G401.6 (cell line): ENCODE measurements at regions not wholly inside any gene's neighbourhood (a gene's known extent, or its start where the extent isn't known, plus 50 kb on each side); places are given as distances from the start of the nearest gene placed in this dataset.

Experiments used
- FAIRE-seq: peaks from 2 replicates; lab custom pipeline; 2012; peaks lifted over from hg19 to GRCh38; lab: Jason Lieb, UNC

DNA sequence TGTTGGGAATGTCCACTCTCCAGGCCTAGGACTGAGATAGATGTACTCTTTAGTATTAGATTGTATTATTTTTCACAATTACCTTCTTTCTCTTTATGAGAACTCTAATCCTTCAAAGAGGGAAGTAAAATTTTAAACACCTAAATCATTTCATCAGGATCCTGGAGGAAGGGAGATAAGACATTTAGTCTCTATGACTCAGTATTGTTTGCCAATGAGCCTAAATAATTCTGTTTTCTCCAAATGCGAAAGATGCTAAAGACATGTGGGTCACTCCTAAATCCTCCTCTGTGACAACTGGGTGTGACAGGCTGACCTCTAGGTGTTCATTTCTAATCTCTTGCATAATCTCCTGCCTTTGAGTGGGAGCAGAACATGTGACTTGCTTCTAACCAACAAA, 1736.6 kb upstream of the MIR17HG start:
- no peak for FAIRE-seq

DNA sequence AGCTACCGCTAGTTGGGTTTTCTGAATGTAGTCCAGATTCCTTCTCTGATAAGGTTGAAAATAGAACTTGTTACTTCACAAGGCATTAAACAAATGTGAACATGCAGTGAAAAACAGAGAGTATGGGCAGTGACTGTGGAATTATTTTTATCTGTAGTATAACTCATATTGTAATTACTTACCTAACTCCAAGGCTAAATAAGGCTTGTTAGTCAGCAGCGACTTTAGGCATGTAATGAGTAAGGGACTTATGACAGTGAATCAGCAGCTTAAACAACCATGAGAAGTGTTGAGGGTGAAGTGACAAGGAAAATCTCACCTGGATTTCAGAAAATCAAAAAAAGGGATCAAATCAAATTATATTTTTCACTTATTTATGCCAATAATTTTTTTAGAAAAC, 1719.5 kb upstream of the MIR17HG start:
- no peak for FAIRE-seq

DNA sequence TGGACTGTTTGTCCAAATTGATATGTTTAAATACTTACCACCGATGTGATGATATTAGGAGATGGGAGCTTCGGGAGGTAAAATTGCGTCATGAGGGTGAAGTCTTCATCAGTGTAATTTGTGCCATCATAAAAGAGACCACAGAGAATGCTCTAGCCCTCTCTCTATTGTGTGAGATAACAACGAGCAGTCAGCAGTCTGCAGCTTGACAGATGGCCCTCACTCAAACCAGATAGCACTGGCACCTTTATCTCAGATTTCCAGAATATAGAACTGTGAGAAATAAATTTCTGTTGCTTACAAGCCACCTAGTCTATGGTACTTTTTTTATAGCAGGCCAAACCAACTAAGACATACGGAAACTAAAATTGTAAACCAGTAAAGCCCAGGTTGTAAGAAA, 1718.9 kb upstream of the MIR17HG start:
- no peak for FAIRE-seq

DNA sequence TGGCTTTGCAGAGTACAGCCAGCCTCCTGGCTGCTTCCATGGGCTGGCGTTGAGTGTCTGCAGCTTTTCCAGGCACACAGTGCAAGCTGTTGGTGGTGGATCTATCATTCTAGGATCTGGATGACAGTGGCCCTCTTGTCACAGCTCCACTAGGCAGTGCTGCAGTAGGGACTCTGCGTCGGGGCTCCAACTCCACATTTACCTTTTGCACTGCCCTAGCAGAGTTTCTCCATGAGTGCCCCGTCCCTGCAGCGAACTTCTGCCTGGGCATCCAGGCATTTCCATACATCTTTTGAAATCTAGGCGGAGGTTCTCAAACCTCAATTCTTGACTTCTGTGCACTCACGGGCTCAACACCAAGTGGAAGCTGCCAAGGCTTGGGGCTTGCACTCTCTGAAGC, 1697.3 kb upstream of the MIR17HG start:
- no peak for FAIRE-seq

DNA sequence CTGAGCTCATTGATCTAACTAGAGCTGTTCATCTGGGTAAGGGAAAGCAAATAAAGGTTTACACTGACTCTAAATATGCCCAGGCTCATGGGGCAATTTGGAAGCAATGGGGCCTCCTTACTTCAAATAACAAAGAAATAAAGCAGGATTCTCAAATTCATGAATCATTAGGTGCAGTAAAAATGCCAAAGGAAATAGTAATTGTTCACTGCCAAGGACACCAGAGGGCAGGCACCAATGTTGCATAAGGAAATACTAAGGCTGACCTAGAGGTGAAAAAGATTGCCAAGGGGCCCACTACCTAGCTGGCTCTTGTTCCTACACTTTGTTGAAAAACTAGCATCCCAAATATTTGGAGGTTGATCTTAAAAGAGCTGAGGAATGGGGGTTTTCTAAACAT, 1686.7 kb upstream of the MIR17HG start:
- no peak for FAIRE-seq

DNA sequence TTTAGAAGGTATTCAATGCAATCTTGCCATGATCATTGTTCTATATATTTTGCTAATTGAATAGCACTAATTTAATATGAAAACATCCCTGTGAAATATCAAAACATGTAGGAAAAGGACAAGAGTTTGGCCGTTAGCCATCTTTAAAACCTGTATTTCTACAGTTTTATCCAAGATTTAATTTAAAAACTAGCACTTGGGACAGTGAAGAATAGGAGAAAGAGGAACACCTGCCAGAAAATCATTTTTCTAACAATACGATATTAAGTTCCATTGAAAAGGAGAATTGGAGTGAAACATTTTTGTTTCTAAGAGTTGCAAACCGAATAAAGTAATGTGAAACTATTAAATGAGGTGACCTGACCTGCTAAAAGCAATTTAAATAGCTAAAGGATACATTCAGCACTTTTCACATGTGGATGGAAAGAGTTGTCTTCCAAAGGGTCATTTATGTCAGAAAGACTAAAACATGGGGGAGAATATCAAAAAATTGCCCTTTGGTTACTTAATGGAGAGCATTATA, 1673.6 kb upstream of the MIR17HG start:
- no peak for FAIRE-seq

DNA sequence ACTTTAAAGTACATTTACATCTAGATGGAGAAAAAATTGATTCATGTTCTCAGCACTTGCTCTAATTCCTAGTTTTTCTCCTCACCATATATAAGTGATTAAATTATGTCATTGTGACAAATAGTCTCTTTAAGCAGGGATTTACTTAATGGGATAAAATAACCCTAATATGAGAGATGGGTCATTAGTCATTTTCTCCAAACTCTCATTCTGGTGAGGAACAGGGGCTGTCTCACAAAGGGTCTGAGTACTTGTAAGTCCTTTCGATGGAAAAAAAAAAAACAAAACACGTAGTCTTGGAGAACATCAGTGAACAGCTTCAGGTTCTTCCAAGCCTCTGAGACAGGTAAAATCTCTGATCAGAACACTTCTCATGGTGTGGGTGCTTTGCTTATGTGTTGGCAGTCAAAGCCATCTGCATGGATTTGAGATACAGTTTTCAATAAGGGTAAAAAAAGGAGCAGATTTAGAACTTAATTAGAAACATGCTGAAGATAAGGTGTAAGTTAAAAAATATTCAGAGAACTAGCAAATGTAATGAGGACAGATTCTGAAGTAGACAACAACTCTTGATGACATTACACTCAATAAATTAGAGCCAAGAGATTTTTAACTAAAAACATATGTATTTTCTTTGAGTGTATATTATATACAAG, 1668.9 kb upstream of the MIR17HG start:
- FAIRE-seq, result no peak

DNA sequence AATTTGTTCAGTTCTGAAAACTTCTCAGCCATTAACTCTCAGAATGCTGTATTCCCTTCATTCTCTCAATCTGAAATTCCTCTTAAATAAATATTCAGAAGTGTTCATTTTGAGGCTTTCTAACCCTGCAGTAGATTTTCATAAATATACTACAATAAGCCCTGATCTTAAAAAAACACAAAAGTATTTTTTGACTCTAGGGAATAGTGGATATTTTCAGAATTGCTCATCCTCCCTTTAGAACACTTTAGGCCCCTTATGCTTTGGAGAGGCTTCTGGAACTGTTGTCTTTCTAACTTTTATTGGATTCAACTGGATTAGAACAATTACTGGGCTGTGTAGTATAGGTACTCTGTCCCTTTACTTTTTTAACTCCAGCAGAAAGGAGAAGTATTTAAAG, 1662.6 kb upstream of the MIR17HG start:
- no peak for FAIRE-seq

DNA sequence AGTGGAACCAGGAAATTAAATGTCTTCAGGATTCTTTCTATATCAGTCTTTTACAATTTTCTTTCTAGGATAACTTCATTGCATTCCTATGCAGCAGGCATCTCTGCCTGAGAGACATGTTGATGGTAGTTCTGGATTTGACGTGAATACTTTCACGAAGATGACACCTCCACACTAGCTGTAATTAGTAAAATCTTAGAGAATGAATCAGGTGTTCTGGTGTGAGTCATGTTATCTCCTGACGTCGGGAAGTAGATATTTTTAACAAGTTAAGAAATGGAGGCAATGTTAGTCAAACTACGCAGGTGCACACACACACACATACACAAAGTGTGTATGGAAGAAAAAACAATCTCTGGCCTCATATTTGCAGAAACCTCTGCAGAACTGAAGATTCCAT, 1661.3 kb upstream of the MIR17HG start:
- no peak for FAIRE-seq

DNA sequence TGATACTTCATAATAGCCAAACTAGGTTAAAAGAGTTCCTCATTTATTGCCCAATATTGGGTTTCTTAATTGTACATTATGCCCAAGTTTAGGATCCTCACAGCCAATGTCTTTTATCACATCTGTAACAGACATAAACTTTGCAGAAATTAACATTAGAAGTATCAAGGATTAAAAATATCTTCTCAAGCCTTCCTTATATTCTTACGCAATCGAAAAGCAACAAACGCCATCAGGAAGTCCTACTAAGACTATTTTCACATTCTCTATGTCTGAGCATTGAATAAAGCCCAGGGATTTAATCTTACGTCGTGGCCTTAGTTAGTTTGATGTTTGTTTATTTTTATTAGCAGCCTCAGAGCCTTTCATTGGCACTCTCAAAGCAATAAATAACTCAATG, 1660.4 kb upstream of the MIR17HG start:
- FAIRE-seq, result no peak

DNA sequence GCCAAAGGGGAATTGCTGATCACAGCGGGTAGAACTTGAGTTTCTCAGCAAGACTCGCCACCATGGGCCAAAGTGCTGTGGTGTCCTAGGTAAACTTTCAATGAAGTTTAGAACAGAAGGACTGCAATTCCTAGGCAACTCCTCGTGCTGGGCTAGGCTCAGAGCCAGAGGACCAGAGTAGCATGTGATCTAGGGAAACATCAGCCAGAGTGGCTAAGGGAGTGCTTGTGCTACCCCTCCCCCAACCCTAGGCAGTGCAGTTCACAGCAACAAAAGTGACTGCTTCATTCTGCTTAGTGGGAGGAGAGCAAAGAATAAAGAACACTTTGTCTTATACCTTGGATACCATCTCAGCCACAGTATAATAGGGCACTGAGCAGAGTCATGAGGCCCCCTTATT, 1658.6 kb upstream of the MIR17HG start:
- FAIRE-seq, result no peak

DNA sequence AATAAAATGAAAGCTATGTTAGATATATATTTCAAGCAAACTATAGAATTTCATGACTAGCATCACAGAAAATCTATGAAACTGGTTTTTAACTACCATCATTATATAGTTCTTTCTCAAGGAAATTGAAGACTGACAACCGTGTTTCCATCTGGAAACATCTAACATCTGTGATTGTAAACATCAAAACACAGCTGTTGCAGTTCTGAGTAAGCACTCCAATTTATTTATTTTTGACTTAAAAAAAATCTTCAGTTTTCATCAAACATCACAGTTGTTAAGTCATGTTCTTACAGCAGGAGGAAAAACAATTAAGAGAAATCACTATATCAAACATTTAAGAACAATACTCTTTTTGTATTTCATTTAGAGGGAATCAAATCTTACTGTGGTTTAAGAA, 1653.0 kb upstream of the MIR17HG start:
- no peak for FAIRE-seq

DNA sequence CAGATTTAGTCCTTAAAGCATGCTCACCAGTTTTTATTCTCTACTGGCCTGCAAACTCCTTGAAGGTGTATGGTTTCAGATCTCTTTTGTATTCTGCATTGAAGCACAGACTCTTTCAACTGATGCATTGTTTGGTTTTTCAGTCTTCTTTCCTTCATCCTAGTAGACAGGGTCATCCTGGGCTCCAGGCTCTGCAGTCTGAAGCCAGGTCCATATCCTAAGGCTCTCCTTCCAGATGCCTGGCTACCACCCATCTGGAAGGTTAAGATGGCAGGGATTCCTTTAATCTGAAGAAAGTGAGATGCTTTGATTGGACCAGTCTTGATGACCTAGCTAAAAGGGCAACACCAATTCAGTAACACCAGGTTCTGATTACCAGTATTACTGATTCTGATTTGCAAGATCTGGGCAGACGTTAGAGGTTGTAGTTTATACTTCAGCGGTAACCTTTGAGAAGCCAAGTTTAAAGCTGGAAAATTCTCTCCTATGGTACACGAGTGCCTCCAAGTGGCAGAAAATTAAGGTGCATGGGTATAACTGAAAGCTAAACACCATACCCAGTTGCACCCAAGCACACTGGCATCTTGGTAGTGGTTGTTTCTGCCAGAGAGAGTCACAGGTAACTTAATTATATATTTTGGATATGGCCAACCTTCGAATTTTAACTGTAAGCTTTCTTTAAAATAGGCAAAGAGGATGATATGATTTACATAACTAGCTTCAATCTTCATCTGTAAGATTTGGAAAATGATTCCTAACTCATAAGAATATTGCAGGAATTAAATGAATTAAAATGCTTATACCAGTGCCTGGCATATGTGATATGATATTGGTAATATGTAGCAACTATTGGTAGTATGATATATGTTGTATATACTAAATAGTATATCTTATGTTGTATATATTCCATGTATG, 1651.9 kb upstream of the MIR17HG start:
- no peak for FAIRE-seq

DNA sequence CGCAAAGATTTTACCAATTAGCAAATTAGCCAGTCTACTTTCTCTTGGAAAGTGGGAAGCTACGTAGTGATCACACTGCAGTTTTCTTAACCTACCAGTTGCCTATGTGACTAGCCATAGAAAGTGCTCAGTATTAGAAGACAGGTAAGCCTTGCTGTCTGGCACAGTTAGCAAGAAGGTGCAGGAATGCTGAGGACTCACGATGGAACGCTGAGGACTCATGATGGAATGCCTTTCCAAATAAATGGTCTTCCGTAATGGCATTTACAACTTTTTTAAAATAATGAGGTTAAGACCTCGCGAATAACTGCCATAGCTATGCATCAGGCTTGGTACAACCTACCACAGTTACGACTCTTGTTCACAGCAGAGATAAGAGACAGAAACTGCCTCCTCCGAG, 1645.6 kb upstream of the MIR17HG start:
- no peak for FAIRE-seq

DNA sequence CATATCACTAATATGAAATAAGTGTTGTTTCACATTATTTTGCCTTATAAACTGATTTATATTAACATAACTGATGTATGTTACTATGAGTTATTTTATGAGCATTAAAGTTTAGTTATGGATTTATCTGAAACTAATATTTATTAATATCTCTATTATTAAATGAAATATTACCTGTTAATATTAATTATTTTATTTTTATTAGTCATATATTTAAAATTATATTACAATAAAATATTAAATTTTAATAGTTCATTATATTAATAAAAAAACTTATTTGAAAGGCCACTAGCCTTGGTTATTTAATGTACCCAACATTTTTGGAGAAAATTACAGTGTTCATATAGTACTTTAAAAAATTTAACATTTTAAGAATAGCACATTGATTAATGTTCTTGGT, 1643.4 kb upstream of the MIR17HG start:
- FAIRE-seq, result peak; percentile 94

DNA sequence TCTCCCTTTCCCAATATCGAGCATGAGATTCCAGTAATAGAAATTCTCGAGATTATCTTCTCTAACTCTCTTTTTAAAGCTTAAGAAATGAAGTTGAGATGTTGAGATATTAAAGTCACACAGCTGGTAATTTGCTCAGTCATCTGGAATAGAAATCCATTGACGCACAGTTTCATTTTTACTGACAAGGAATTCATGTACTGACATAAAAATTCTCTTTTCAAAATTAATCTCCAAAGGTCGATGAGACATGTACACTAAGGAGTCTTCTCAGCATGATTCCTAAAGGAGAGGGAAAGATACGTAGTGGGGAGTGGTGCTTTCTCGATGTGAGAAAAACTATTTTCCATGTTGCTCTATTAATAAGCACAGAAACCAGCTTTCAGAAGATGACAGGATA, 1639.5 kb upstream of the MIR17HG start:
- FAIRE-seq, result no peak

DNA sequence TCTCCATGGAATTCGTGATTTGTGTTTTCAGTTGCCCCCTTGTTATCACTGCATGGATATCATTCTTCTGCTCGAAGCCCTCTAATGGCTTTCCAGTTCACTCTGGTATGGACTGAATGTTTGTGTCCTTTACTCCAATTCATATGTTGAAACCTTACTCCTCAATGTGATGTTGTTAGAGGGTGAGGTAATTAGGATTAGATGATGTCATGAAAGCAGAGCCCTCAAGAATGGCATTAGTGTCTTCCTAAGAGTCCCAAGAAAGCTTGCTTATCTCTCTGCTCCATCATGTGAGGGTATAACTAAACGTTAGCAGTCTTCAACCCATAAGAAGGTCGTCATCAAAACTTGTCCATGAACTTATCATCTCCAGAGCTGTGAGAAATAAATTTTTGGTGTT, 1626.3 kb upstream of the MIR17HG start:
- FAIRE-seq, result no peak

DNA sequence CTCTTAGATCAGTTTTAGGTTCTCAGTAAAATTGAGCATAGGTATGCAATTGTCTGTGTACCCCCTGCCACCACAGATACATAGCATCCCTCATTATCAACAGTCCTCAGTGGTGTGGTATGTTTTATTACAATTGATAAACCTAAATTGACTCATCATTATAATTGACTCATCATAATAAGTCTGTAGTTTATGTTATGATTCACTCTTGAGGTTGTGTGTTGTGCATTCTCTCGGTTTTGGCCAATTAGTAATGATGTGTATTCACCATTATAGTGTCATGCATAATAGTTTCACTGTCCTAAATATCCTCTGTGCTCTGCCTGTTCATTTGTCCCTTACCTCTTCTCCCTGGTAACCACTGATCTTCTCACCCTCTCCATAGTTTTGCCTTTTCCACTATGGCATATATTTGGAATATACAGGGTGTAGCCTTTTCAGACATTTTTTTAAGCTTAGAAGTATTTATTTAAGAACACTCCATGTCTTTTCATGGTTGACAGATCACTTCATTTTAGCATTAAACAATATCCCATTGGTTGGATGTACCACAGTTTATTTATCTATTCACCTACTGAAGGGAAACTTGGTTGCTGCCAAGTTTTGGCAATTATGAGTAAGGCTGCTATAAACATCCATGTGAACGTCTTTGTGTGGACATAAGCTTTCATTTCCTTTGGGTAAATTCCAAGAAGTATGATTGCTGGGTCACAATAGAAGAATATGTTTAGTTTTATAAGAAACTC, 1620.6 kb upstream of the MIR17HG start:
- FAIRE-seq, result no peak

DNA sequence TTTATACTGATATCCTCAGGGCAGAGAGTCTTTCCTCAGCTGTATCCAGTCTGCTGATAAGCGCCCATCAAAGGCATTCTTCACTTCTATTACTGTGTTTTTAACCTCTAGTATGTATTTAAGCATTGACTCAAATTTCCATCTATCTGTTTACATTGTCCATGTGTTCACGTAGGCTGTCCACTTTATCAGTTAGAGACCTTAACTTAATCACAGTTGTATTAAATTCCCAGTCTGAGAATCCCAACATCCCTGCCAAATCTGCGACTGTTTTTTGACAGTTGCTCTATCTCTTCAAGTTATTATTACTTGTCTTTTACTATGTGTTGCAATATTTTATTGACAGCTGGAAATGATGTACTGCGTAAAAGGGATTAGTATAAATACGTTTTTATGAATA, 1613.7 kb upstream of the MIR17HG start:
- no peak for FAIRE-seq

DNA sequence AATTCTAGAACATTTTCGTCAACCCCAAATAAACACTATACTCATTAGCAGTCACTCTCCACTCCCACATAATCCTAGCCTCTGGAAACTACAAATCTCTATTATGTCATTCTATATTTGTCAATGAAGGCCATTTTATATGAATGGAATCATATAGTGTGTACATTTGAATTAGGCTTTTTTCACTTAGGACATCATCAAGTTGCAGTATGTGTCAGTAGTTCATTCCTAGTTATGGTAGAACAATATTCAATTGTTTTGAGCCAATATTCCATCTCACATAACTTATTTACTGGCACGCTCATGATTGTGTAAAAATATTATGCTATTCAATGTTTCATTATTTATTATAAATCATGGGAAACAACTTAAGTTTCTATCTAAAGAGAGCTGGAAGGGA, 1610.4 kb upstream of the MIR17HG start:
- FAIRE-seq, result no peak

DNA sequence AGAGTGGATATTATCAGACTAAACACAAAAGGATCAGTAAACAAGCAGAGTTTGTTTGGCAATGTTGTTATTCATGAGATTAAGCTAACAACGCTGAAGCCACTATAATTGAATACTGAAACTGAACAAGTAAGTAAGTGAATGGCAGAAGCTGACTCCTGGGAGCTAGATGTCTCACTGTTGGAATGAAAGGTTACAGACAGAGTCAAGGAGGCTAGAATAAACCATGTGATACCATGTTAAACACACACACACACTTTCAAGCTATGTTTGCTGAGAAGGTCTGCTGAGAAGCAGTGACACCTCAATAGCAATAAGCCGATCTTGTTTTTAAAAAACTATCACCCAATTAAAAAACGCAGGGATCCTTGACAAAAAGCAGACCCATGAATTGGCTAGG, 1609.4 kb upstream of the MIR17HG start:
- FAIRE-seq, result no peak

DNA sequence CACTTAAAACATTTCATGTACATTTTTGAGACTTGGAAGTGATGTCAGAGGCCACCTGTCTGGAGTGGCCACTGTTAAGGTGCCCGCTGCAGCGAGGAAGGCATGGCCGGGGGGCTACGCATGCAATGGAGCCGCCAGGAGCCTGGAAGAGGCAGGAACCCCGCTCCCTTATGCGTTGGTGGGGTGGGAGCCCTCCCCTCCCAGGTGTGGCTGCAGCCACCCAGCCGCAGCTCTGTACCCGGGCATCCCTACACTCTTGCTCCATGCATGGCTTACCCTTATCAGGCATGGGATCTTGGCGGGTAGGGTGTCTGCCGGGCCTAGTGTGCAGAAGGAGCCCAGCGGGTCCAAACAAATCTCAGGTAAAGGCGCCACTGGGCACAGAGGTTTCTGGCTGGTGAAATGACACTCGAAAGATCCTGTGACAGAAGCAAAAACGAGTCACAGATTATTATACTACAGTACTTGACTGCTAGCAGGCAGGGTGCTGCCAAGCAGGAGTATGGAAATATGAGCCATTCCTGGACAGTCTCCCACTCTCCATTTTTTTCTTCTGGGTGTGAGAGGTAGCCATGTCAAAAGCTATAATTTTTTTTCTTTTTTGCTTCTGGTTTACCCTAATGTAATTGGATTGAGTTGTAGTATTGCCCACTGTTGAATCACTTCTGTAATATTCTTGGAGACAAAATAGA, 1606.3 kb upstream of the MIR17HG start:
- no peak for FAIRE-seq
